ENCODE measurements at regions not wholly inside any gene's neighbourhood (a gene's known extent, or its start where the extent isn't known, plus 50 kb on each side); places are given as distances from the start of the nearest gene placed in this dataset.

DNA sequence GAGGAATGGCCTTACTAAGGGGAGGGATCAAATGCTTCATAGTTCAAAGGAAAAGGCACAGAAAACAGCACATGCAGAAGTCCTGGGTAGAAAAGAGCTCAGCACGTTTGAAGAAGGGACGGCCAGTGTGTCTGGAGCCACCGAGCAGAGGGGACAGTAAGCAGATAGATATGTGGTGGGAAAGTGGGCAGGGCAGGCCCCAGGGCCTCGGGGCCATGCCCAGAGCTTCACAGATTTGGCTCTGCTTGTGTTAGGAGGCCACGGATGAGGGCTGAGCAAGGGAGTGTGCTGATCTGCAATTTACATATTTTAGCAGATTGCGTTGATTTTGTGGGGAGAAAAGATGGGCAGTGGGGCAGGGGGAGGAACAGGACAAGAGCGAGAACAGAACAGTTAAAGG lies 343.1 kb downstream of the LPIN1 start:
- Histone ChIP-seq H3K4me3 (no peak overlapping the region), H3K36me3 (no peaks in the 10 kb centered on the region), H3K9me3 (no peaks in the 10 kb centered on the region), H3K27me3 (no peaks in the 10 kb centered on the region), H3K4me1 (no peaks in the 10 kb centered on the region), H3K27ac (no peak overlapping the region)
- 85 to 92% (median 88%) methylated on average over 7 of the region's 7 CpGs for WGBS, 4 donors
- no peak for ATAC-seq
- no peak for DNase-seq
- intact Hi-C loops (cut with DNase I): no loop called here
- no peak for TF ChIP-seq POLR2A (IDR thresholded peaks at IDR 0.05)
- TF ChIP-seq, protein P1, sequence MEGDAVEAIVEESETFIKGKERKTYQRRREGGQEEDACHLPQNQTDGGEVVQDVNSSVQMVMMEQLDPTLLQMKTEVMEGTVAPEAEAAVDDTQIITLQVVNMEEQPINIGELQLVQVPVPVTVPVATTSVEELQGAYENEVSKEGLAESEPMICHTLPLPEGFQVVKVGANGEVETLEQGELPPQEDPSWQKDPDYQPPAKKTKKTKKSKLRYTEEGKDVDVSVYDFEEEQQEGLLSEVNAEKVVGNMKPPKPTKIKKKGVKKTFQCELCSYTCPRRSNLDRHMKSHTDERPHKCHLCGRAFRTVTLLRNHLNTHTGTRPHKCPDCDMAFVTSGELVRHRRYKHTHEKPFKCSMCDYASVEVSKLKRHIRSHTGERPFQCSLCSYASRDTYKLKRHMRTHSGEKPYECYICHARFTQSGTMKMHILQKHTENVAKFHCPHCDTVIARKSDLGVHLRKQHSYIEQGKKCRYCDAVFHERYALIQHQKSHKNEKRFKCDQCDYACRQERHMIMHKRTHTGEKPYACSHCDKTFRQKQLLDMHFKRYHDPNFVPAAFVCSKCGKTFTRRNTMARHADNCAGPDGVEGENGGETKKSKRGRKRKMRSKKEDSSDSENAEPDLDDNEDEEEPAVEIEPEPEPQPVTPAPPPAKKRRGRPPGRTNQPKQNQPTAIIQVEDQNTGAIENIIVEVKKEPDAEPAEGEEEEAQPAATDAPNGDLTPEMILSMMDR (IDR thresholded peaks at IDR 0.05): no peak

DNA sequence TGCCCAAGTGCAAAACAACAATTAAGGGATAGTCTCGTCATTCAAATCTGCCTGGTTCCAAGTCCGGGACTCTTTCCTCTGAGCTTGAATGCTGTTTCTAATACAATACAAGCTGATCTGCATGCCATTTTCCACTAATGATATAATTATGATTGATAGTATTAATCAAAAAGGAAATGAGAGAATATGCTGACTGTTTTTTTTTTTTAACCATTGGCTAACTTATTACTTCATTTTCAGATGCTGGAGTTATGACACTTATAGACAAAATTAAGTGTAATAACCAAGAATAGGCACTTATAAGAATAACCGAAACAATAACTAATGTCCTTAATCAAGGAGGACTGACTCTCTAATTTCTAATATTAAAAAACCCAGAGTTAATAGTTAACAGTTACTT lies 343.6 kb downstream of the LPIN1 start:
- H3K9me3 ChIP-seq: no peaks in the 10 kb centered on the region
- 92 to 99% (median 97%) methylated on average over 3 of the region's 3 CpGs for WGBS, 4 donors
- intact Hi-C loops (cut with DNase I): no loop called here
- no peaks in the 10 kb centered on the region for H3K27me3 ChIP-seq
- H3K4me1 ChIP-seq: no peaks in the 10 kb centered on the region
- TF ChIP-seq, protein P1 (IDR thresholded peaks at IDR 0.05): no peak
- no peak for TF ChIP-seq POLR2A (IDR thresholded peaks at IDR 0.05)
- H3K27ac ChIP-seq: no peak overlapping the region
- no peak for DNase-seq
- no peaks in the 10 kb centered on the region for H3K36me3 ChIP-seq
- no peak for ATAC-seq
- no peak overlapping the region for H3K4me3 ChIP-seq

DNA sequence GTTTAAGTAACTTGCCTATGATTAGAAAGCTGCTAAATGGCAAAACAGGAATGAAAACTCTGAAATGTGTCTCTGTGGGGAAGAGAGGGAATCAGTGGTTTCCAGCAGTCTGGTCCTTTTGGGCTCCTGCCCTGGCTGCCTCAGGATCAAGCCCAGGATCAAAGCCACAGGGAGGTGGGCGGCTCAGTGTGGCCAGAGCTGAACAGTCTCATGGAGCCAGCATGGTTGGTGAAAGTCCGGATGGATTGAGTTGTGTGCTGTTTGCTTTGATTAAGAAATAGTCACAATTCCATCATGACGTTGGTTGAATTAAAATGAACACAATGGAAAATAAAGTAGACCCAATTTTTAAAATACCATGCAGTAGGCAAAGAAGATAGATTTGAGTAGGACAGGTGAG lies 344.2 kb downstream of the LPIN1 start:
- intact Hi-C loops (cut with DNase I): no loop called here

DNA sequence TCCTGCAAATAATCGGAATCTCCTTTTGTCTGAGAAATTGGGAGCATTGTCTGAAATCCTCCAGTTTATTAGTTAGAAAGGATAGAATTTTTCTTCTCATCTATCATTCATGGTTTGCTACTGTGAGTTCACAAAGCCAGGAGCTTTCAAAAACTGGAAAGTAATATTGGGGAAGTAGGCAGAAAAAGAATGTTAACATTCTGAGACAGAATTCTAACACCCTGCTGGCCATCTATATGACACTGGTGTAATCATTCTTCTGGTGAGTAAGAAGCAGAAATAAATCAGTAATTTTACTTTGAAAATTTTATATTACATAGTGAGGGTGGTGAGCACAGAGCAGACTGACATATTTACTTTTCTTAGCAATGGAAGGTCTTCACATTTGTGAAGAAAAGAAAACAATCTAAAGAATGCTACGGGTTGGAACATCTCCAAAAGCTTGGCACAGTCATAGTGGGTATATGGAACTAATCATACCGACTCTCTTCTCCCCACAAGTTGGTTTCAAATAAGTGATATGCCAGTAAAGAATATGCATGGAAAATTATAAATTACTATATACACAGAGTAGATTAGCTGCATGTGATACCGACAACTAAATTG lies 344.9 kb downstream of the LPIN1 start:
- WGBS, 4 donors: 77 to 83% (median 80%) methylated on average over 4 of the region's 4 CpGs
- no peaks in the 10 kb centered on the region for H3K4me1 ChIP-seq
- intact Hi-C loops (cut with DNase I): no loop called here
- DNase-seq (no peak), ATAC-seq (no peak)
- TF ChIP-seq, protein P1 (IDR thresholded peaks at IDR 0.05): no peak
- no peak for TF ChIP-seq POLR2A (IDR thresholded peaks at IDR 0.05)
- H3K36me3 ChIP-seq: no peaks in the 10 kb centered on the region
- H3K4me3 ChIP-seq: no peak overlapping the region
- no peak overlapping the region for H3K27ac ChIP-seq
- H3K27me3 ChIP-seq: no peaks in the 10 kb centered on the region
- H3K9me3 ChIP-seq: no peaks in the 10 kb centered on the region

More for the DNA sequence above, 344.2 kb downstream of the LPIN1 start:
- H3K4me1 ChIP-seq: no peaks in the 10 kb centered on the region
- 86 to 95% (median 90%) methylated on average over 3 of the region's 3 CpGs for WGBS, 4 donors
- DNase-seq: no peak
- H3K27me3 ChIP-seq: no peaks in the 10 kb centered on the region
- ATAC-seq: no peak
- H3K4me3 ChIP-seq: no peak overlapping the region
- no peak overlapping the region for H3K27ac ChIP-seq
- no peaks in the 10 kb centered on the region for H3K9me3 ChIP-seq
- no peaks in the 10 kb centered on the region for H3K36me3 ChIP-seq
- TF ChIP-seq POLR2A (IDR thresholded peaks at IDR 0.05): no peak

DNA sequence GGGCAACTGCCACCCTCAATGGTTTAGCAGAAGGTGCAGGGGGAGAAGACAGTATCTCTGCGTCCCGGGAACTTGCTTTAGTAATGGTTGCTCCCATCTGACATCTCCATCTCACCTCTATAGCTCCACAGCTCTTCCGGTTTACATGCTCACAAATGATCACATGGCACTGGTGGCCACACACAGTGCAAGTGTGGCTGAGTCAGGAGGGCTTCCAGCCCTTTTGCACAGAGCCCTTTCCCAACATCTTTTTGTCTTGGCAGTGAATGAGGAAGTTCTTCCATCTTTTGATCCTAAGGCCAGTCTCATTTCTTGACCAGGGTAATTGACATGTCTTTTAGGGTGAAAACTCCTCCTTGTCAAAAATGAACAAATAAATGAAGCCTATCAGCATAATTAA lies 347.7 kb downstream of the LPIN1 start:
- no peak for TF ChIP-seq POLR2A (IDR thresholded peaks at IDR 0.05)
- Histone ChIP-seq H3K9me3 (no peaks in the 10 kb centered on the region), H3K4me3 (no peak overlapping the region), H3K4me1 (no peaks in the 10 kb centered on the region), H3K27ac (no peak overlapping the region), H3K27me3 (no peaks in the 10 kb centered on the region), H3K36me3 (no peaks in the 10 kb centered on the region)
- WGBS, 4 donors: 96 to 99% (median 97%) methylated on average over 3 of the region's 3 CpGs
- intact Hi-C loops (cut with DNase I): no loop called here
- ATAC-seq (no peak), DNase-seq (no peak)
